Pons (tissue), 1 donor: ENCODE measurements at regions not wholly inside any gene's neighbourhood (a gene's known extent, or its start where the extent isn't known, plus 50 kb on each side); places are given as distances from the start of the nearest gene placed in this dataset.

Experiments used
- DNase-seq: peaks from one replicate; pipeline ENCODE4 v3.0.0-alpha.2; 2016; ENCODE audit warnings: low spot score

DNA sequence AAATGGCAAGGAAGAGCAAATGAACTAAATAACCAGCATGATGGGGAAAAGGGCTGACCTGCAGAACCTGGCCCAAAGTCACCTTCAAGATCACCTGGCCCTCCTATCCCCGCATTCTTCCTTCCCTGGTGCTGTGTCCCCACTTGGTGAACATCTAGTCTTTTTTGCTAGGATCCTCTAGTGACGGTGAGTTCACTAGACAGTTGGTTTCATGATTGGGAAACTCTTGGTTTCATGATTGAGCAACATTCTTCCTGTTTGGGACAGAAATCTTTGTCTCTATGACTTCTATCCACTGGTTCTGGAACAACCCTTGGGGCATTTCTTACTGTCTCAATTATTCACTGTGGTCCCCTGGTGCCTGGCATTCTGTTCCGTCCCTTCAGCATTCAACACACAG, 50.2 kb upstream of the DAB2IP start:
- DNase-seq, result peak; percentile 78
